ENCODE measurements at regions not wholly inside any gene's neighbourhood (a gene's known extent, or its start where the extent isn't known, plus 50 kb on each side); places are given as distances from the start of the nearest gene placed in this dataset.

DNA sequence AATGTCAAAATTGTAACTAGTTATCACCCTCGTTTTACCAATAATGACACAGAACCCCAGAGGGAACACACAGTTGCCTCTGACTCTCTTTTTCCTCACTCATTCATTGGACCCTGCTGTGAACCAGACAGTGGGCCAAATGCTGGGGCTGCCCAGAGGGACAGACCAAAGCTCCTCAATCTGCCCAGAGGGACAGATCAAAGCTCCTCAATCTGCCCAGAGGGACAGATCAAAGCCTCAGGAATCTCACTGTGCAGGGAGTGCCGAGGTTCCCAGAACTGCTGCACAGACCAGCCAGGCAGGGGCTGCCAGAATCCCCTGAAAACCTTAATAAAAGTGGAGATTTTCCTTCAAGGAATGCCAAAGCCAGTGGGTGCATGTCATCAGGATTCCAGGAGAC, 179.1 kb downstream of the SOD2 start:
- TF ChIP-seq, protein P1, sequence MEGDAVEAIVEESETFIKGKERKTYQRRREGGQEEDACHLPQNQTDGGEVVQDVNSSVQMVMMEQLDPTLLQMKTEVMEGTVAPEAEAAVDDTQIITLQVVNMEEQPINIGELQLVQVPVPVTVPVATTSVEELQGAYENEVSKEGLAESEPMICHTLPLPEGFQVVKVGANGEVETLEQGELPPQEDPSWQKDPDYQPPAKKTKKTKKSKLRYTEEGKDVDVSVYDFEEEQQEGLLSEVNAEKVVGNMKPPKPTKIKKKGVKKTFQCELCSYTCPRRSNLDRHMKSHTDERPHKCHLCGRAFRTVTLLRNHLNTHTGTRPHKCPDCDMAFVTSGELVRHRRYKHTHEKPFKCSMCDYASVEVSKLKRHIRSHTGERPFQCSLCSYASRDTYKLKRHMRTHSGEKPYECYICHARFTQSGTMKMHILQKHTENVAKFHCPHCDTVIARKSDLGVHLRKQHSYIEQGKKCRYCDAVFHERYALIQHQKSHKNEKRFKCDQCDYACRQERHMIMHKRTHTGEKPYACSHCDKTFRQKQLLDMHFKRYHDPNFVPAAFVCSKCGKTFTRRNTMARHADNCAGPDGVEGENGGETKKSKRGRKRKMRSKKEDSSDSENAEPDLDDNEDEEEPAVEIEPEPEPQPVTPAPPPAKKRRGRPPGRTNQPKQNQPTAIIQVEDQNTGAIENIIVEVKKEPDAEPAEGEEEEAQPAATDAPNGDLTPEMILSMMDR (IDR thresholded peaks at IDR 0.05; ENCODE audit: low read length): no peak
- TF ChIP-seq EZH2 (IDR thresholded peaks at IDR 0.05; ENCODE audit: borderline replicate concordance, low read length): no peak
